ENCODE measurements at regions not wholly inside any gene's neighbourhood (a gene's known extent, or its start where the extent isn't known, plus 50 kb on each side); places are given as distances from the start of the nearest gene placed in this dataset.

DNA sequence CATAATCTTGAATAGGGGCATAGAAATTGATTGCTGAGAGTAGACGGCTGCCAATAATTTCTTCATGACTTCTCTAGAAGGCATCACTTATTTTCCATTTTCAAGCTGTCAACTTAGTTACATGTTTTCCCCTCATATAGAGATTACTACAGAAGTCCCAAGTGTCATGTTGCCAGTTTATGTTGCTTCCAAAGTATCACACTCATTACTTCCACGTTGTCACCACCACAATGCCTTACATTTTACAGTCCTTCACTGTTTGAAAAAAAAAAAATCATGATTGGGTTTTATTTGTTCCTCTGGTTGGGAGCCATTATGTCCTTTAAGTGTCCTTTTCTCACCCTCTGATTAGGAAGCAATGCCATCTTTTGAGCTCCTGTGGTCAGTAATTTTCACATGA, 2144.6 kb upstream of the ACO1 start:
- H3K79me2 ChIP-seq (ENCODE audit: control insufficient read depth, low read length) = no peaks in the 10 kb centered on the region
- no peaks in the 10 kb centered on the region for H3K4me1 ChIP-seq (ENCODE audit: control insufficient read depth, low read length)
- H3K4me3 ChIP-seq (ENCODE audit: low read length) = no peak overlapping the region
- H3K4me2 ChIP-seq (ENCODE audit: low read length) = no peak overlapping the region
- H3F3A ChIP-seq (ENCODE audit: control insufficient read depth, insufficient read depth) = no peaks in the 10 kb centered on the region
- no peaks in the 10 kb centered on the region for H3K36me3 ChIP-seq (ENCODE audit: control insufficient read depth, low read length)
- no peaks in the 10 kb centered on the region for H3K9me2 ChIP-seq (replicated peaks; ENCODE audit: control insufficient read depth, low read length)
- no peak overlapping the region for H3K27ac ChIP-seq (ENCODE audit: low read depth, low read length)
- no peaks in the 10 kb centered on the region for H3K27me3 ChIP-seq (ENCODE audit: control insufficient read depth, low read length)
- H3K9me3 ChIP-seq (ENCODE audit: control insufficient read depth, insufficient read depth, low read length) = no peaks in the 10 kb centered on the region
- no peaks in the 10 kb centered on the region for H4K20me1 ChIP-seq (ENCODE audit: control insufficient read depth, insufficient read depth, low read depth, low read length)
- no peak for TF ChIP-seq EZH2phosphoT487 (IDR thresholded peaks at IDR 0.05; ENCODE audit: borderline replicate concordance, low read length)
- TF ChIP-seq, protein P1, sequence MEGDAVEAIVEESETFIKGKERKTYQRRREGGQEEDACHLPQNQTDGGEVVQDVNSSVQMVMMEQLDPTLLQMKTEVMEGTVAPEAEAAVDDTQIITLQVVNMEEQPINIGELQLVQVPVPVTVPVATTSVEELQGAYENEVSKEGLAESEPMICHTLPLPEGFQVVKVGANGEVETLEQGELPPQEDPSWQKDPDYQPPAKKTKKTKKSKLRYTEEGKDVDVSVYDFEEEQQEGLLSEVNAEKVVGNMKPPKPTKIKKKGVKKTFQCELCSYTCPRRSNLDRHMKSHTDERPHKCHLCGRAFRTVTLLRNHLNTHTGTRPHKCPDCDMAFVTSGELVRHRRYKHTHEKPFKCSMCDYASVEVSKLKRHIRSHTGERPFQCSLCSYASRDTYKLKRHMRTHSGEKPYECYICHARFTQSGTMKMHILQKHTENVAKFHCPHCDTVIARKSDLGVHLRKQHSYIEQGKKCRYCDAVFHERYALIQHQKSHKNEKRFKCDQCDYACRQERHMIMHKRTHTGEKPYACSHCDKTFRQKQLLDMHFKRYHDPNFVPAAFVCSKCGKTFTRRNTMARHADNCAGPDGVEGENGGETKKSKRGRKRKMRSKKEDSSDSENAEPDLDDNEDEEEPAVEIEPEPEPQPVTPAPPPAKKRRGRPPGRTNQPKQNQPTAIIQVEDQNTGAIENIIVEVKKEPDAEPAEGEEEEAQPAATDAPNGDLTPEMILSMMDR (IDR thresholded peaks at IDR 0.05; ENCODE audit: low read depth, low read length, poor library complexity, severe bottlenecking) = no peak

DNA sequence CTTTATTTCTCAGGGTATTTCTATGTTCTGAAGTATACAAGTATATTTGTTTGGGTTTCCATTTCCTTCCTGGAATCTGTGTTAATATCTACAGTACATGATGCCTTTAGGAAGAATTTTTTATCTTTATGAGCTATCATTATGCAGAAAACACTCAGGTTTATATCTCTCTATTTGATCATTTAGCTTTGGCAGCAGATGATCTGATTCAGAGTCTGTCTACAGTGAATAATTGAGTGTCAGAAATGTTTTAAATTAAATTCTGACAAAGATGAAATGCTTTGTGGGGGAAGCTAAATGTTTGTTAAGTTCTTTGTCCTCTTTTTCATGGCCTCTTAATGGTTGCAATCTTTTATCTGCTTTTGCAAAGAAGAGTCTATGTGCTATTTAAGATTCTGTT, 2141.0 kb upstream of the ACO1 start:
- H3K9me3 ChIP-seq (ENCODE audit: control insufficient read depth, insufficient read depth, low read length) = no peaks in the 10 kb centered on the region
- no peaks in the 10 kb centered on the region for H4K20me1 ChIP-seq (ENCODE audit: control insufficient read depth, insufficient read depth, low read depth, low read length)
- H3K79me2 ChIP-seq (ENCODE audit: control insufficient read depth, low read length) = no peaks in the 10 kb centered on the region
- no peak overlapping the region for H3K4me3 ChIP-seq (ENCODE audit: low read length)
- H3F3A ChIP-seq (ENCODE audit: control insufficient read depth, insufficient read depth) = no peaks in the 10 kb centered on the region
- no peaks in the 10 kb centered on the region for H3K9me2 ChIP-seq (replicated peaks; ENCODE audit: control insufficient read depth, low read length)
- H3K4me1 ChIP-seq (ENCODE audit: control insufficient read depth, low read length) = no peaks in the 10 kb centered on the region
- TF ChIP-seq, protein P1 (IDR thresholded peaks at IDR 0.05; ENCODE audit: low read depth, low read length, poor library complexity, severe bottlenecking) = no peak
- TF ChIP-seq EZH2phosphoT487 (IDR thresholded peaks at IDR 0.05; ENCODE audit: borderline replicate concordance, low read length) = no peak
- H3K4me2 ChIP-seq (ENCODE audit: low read length) = no peak overlapping the region
- H3K36me3 ChIP-seq (ENCODE audit: control insufficient read depth, low read length) = no peaks in the 10 kb centered on the region
- H3K27me3 ChIP-seq (ENCODE audit: control insufficient read depth, low read length) = no peaks in the 10 kb centered on the region
- H3K27ac ChIP-seq (ENCODE audit: low read depth, low read length) = no peak overlapping the region

DNA sequence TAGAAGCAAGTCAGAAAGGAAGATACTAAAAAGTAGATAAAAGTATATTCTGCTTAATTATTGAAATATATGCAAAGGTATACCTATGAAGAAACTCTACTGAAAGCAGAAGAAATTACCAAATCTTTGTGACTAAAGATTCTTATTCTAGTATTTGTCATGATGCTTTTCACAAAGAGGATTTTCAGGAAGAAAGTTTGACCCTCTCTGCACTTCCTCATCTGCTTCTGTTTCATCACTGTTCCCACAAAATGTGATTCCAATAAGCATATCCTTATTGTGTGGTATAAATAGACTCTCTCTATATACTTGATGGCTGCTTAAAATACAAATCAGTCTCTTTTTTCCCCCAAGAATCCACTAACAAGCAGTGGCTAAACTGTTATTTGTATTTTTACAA, 2139.6 kb upstream of the ACO1 start:
- Histone ChIP-seq H3K4me2 (ENCODE audit: low read length) (no peak overlapping the region), H3K9me3 (ENCODE audit: control insufficient read depth, insufficient read depth, low read length) (no peaks in the 10 kb centered on the region), H3K27ac (ENCODE audit: low read depth, low read length) (no peak overlapping the region), H3K9me2 (replicated peaks; ENCODE audit: control insufficient read depth, low read length) (no peaks in the 10 kb centered on the region), H3K36me3 (ENCODE audit: control insufficient read depth, low read length) (no peaks in the 10 kb centered on the region), H3K4me1 (ENCODE audit: control insufficient read depth, low read length) (no peaks in the 10 kb centered on the region), H3F3A (ENCODE audit: control insufficient read depth, insufficient read depth) (no peaks in the 10 kb centered on the region), H3K79me2 (ENCODE audit: control insufficient read depth, low read length) (no peaks in the 10 kb centered on the region), H3K27me3 (ENCODE audit: control insufficient read depth, low read length) (no peaks in the 10 kb centered on the region), H4K20me1 (ENCODE audit: control insufficient read depth, insufficient read depth, low read depth, low read length) (no peaks in the 10 kb centered on the region), H3K4me3 (ENCODE audit: low read length) (no peak overlapping the region)
- TF ChIP-seq, protein P1 (IDR thresholded peaks at IDR 0.05; ENCODE audit: low read depth, low read length, poor library complexity, severe bottlenecking) = no peak
- TF ChIP-seq EZH2phosphoT487 (IDR thresholded peaks at IDR 0.05; ENCODE audit: borderline replicate concordance, low read length) = no peak

DNA sequence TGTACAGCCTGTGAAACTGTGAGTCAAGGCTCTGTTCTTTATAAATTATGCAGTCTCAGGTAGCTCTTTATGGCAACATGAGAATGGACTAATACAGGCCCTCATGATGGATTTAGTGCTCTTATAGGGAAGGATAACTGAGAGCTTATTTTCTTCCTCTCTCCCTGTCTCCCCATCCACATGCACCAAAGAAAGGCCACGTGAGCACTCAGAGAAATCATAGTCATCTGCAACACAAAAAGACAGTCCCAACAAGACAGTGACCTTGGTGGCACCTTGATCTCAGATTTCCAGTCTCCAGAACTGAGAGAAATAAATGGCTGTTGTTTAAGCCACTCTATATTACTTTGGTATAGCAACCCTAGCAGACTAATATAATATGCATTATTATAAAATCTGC, 2133.6 kb upstream of the ACO1 start:
- Histone ChIP-seq H4K20me1 (ENCODE audit: control insufficient read depth, insufficient read depth, low read depth, low read length) (no peaks in the 10 kb centered on the region), H3F3A (ENCODE audit: control insufficient read depth, insufficient read depth) (no peaks in the 10 kb centered on the region), H3K4me1 (ENCODE audit: control insufficient read depth, low read length) (no peaks in the 10 kb centered on the region), H3K4me3 (ENCODE audit: low read length) (no peak overlapping the region), H3K4me2 (ENCODE audit: low read length) (no peak overlapping the region), H3K9me2 (replicated peaks; ENCODE audit: control insufficient read depth, low read length) (no peaks in the 10 kb centered on the region), H3K9me3 (ENCODE audit: control insufficient read depth, insufficient read depth, low read length) (no peaks in the 10 kb centered on the region), H3K36me3 (ENCODE audit: control insufficient read depth, low read length) (no peaks in the 10 kb centered on the region), H3K27me3 (ENCODE audit: control insufficient read depth, low read length) (no peaks in the 10 kb centered on the region), H3K79me2 (ENCODE audit: control insufficient read depth, low read length) (no peaks in the 10 kb centered on the region), H3K27ac (ENCODE audit: low read depth, low read length) (no peak overlapping the region)
- TF ChIP-seq, protein P1 (IDR thresholded peaks at IDR 0.05; ENCODE audit: low read depth, low read length, poor library complexity, severe bottlenecking) = no peak
- TF ChIP-seq EZH2phosphoT487 (IDR thresholded peaks at IDR 0.05; ENCODE audit: borderline replicate concordance, low read length) = no peak

All from DOHH2 (cell line).